MCF 10A (cell line): ENCODE measurements at regions not wholly inside any gene's neighbourhood (a gene's known extent, or its start where the extent isn't known, plus 50 kb on each side); places are given as distances from the start of the nearest gene placed in this dataset.

Experiments
- BruUV-seq: library from RNA; stranded (reverse); fragments of 400-500 nt; replicated peaks from 2 replicates; lab custom pipeline; 2021; lab: Mats Ljungman, UMichigan
- CTCF ChIA-PET: fragments of 300-600 bp; sonication (Branson Sonifier 250); formaldehyde crosslinking; extraction: SDS; loops from one replicate; lab custom pipeline; 2021; ENCODE audit warnings: antibody characterized with exemption, inconsistent platforms; lab: Yijun Ruan, JAX
- POLR2A ChIA-PET: fragments of 300-600, 350-650 bp; sonication (Branson Sonifier 250); formaldehyde crosslinking; extraction: SDS; loops from one replicate; lab custom pipeline; 2020; ENCODE audit warnings: antibody characterized with exemption, inconsistent platforms; lab: Yijun Ruan, JAX
- DNase-seq: peaks from one replicate; pipeline ENCODE4 v3.0.0-alpha.2; 2018; ENCODE audit not compliant: unreplicated experiment
- H3K27ac Mint-ChIP-seq: one replicate; pipeline ENCODE4 v1.8.0; 2022; ENCODE audit warnings: mild to moderate bottlenecking, low read depth, mixed read lengths; ENCODE audit not compliant: unreplicated experiment
- H3K27me3 Mint-ChIP-seq: one replicate; pipeline ENCODE4 v1.8.0; 2022; ENCODE audit warnings: mixed read lengths; ENCODE audit not compliant: insufficient read depth, unreplicated experiment
- H3K36me3 Mint-ChIP-seq: one replicate; pipeline ENCODE4 v1.8.0; 2022; ENCODE audit warnings: mild to moderate bottlenecking, moderate library complexity, mixed read lengths; ENCODE audit not compliant: insufficient read depth, unreplicated experiment
- H3K4me1 Mint-ChIP-seq: one replicate; pipeline ENCODE4 v1.8.0; 2022; ENCODE audit warnings: mixed read lengths; ENCODE audit not compliant: insufficient read depth, unreplicated experiment
- H3K4me3 Mint-ChIP-seq: one replicate; pipeline ENCODE4 v1.8.0; 2022; ENCODE audit warnings: mild to moderate bottlenecking, moderate library complexity, mixed read lengths; ENCODE audit not compliant: unreplicated experiment
- H3K9me3 Mint-ChIP-seq: one replicate; pipeline ENCODE4 v1.8.0; 2022; ENCODE audit warnings: mixed read lengths; ENCODE audit not compliant: unreplicated experiment
- CTCF ChIP-seq: fragments of 200-600 bp; IDR thresholded peaks from one replicate; pipeline ENCODE4 v1.8.0; 2022; ENCODE audit warnings: antibody characterized with exemption, mild to moderate bottlenecking; ENCODE audit not compliant: unreplicated experiment
- intact Hi-C: fragments of 100-400 bp; cut with micrococcal nuclease; formaldehyde crosslinking; loops from 2 replicates; pipeline ENCODE4 v1.14.1; 2022

GRCh38 chr5:8615142-8615858, 746.4 kb downstream of the MTRR start:
- CTCF ChIA-PET, result no interaction called here
- H3K27me3 Mint-ChIP-seq, result no peaks in the 10 kb centered on the region
- POLR2A ChIA-PET, result no interaction called here

DNA sequence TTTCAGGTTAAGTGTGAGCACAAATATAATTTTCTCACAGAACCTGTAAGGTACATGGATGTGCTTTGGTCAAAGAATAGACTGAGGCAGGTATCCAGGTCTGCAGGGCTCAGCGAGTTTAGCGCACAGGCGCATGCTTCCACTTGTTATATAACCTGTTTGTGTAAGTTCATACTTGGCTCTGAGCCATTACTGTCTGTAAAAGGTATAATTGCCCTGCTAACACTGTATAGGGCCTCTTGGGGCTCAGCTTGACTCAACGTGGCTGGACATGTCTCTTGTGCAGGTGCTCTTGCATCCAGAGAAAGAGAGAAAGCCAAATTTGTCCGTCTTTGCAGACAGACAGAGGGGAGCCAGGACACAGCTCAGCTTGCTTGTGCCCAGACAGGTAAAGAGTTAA, 759.6 kb downstream of the MTRR start:
- intact Hi-C loops, result no loop called here
- peak; percentile 45 for DNase-seq
- no TSS peak for BruUV-seq
- no peaks in the 10 kb centered on the region for H3K36me3 Mint-ChIP-seq
- no peak overlapping the region for H3K4me3 Mint-ChIP-seq
- no peaks in the 10 kb centered on the region for H3K9me3 Mint-ChIP-seq
- no peak for TF ChIP-seq CTCF
- ChIA-PET CTCF (interaction anchor here (0.6 kb wide), 3 partner anchors 200 to 1720 kb away, joined by 3 to 5 read pairs (median 3); no protein-coding TSS in a partner anchor), POLR2A (interaction anchor here (0.7 kb wide), 2 partner anchors 164 to 308 kb away, joined by 3 read pairs; no protein-coding TSS in a partner anchor)
- H3K27ac Mint-ChIP-seq, result no peak overlapping the region
- H3K27me3 Mint-ChIP-seq, result no peaks in the 10 kb centered on the region
- H3K4me1 Mint-ChIP-seq, result peaks cover 6% of the 10 kb centered on the region

More at GRCh38 chr5:8615142-8615858, 746.4 kb downstream of the MTRR start:
- Mint-ChIP-seq H3K4me1 (no peaks in the 10 kb centered on the region), H3K36me3 (no peaks in the 10 kb centered on the region), H3K27ac (no peak overlapping the region), H3K9me3 (peaks cover 8% of the 10 kb centered on the region), H3K4me3 (no peak overlapping the region)
- no TSS peak for BruUV-seq
- intact Hi-C loops, result no loop called here
- DNase-seq, result peak; percentile 4
- no peak for TF ChIP-seq CTCF

- no peaks in the 10 kb centered on the region for H3K9me3 Mint-ChIP-seq
- no peak for TF ChIP-seq CTCF
- no peak overlapping the region for H3K27ac Mint-ChIP-seq
- no peaks in the 10 kb centered on the region for H3K36me3 Mint-ChIP-seq
- POLR2A ChIA-PET, result interaction anchor here (0.5 kb wide), 1 partner anchor 316 kb away, joined by 3 read pairs; no protein-coding TSS in a partner anchor
- H3K27me3 Mint-ChIP-seq, result no peaks in the 10 kb centered on the region
- H3K4me1 Mint-ChIP-seq, result peaks cover 6% of the 10 kb centered on the region
- DNase-seq, result no peak
- no peak overlapping the region for H3K4me3 Mint-ChIP-seq
- CTCF ChIA-PET, result no interaction called here
- no TSS peak for BruUV-seq
- intact Hi-C loops, result no loop called here
Measured at GRCh38 chr5:8633259-8633658, 764.3 kb downstream of the MTRR start.

DNA sequence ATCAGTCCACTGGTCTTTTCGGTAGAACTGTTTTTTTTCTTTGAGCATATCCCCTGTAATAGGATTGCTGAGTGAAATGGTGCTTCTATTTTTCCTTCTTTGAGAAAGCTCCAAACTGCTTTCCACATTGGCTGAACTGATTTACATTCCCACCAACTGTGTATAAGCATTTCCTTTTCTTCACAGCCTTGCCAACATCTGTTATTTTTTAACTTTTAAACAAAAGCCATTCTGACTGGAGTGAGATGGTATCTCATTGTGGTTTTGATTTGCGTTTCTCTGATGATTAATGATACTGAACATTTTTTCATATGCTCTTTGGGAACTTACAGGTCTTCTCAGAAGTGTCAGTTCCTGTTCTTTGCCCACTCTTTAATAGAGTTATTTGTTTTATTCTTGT, 764.7 kb downstream of the MTRR start:
- H3K27ac Mint-ChIP-seq, result no peak overlapping the region
- ChIA-PET POLR2A (no interaction called here), CTCF (interaction anchor here (0.6 kb wide), 1 partner anchor 282 kb away, joined by 3 read pairs; no protein-coding TSS in a partner anchor)
- no TSS peak for BruUV-seq
- no peak for TF ChIP-seq CTCF
- intact Hi-C loops, result no loop called here
- peaks cover 5% of the 10 kb centered on the region for H3K4me1 Mint-ChIP-seq
- no peaks in the 10 kb centered on the region for H3K9me3 Mint-ChIP-seq
- no peak for DNase-seq
- H3K4me3 Mint-ChIP-seq, result no peak overlapping the region
- H3K36me3 Mint-ChIP-seq, result no peaks in the 10 kb centered on the region
- no peaks in the 10 kb centered on the region for H3K27me3 Mint-ChIP-seq
